ENCODE measurements at regions not wholly inside any gene's neighbourhood (a gene's known extent, or its start where the extent isn't known, plus 50 kb on each side); places are given as distances from the start of the nearest gene placed in this dataset.
"Not testable (repeated sequence)": the region's sequence is repeated elsewhere in the genome, so short reads cannot be mapped to it uniquely, and the experiment has no call there.

DNA sequence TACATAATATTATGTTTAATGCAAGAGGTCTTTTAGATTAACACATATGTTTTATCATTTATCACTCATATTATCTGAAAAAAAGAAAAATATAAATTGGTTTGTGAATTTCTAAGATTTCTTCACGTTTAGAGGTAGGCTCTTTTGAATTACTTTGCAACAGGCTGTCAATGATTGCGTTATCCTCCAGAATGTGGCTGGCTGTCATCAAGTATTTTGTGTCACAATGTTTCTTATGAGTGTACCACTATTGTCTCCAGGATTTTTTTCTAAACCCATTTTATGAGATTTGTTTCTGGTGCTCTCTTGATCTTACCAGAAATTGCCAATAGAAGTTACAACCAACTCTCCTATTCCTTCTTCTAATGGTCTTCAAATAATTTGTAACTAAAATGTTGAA, 307.9 kb downstream of the DMAC1 start:
- Mint-ChIP-seq H3K36me3 (ENCODE audit: low read depth) (no peaks in the 10 kb centered on the region), H3K4me3 (no peak overlapping the region), H3K9me3 (no peaks in the 10 kb centered on the region), H3K4me1 (peaks cover 4% of the 10 kb centered on the region), H3K27ac (no peak overlapping the region), H3K27me3 (ENCODE audit: insufficient read depth) (no peaks in the 10 kb centered on the region)
- Histone ChIP-seq H3K36me3 (ENCODE audit: control insufficient read depth, insufficient read depth, low read length) (no peaks in the 10 kb centered on the region), H3K4me3 (ENCODE audit: low read length) (no peak overlapping the region), H3K9ac (ENCODE audit: extremely low read depth, low read length, poor library complexity, severe bottlenecking) (no peak overlapping the region), H3K4me1 (ENCODE audit: control insufficient read depth, insufficient read depth, low read length) (no peaks in the 10 kb centered on the region), H3K27me3 (ENCODE audit: control insufficient read depth, insufficient read depth, low read length, poor library complexity, severe bottlenecking) (no peaks in the 10 kb centered on the region), H3K9me3 (ENCODE audit: control insufficient read depth, low read length) (no peaks in the 10 kb centered on the region), H3K27ac (ENCODE audit: low read depth, low read length) (no peak overlapping the region)
- 75 to 90% methylated on average over 2 of the region's 2 CpGs for WGBS, 2 experiments (ENCODE audit: insufficient coverage in 1 of 2, insufficient read length in 1 of 2)
- DNase-seq: no peak
- TF ChIP-seq, protein P1, sequence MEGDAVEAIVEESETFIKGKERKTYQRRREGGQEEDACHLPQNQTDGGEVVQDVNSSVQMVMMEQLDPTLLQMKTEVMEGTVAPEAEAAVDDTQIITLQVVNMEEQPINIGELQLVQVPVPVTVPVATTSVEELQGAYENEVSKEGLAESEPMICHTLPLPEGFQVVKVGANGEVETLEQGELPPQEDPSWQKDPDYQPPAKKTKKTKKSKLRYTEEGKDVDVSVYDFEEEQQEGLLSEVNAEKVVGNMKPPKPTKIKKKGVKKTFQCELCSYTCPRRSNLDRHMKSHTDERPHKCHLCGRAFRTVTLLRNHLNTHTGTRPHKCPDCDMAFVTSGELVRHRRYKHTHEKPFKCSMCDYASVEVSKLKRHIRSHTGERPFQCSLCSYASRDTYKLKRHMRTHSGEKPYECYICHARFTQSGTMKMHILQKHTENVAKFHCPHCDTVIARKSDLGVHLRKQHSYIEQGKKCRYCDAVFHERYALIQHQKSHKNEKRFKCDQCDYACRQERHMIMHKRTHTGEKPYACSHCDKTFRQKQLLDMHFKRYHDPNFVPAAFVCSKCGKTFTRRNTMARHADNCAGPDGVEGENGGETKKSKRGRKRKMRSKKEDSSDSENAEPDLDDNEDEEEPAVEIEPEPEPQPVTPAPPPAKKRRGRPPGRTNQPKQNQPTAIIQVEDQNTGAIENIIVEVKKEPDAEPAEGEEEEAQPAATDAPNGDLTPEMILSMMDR (conservative IDR thresholded peaks at IDR 0.05): no peak

DNA sequence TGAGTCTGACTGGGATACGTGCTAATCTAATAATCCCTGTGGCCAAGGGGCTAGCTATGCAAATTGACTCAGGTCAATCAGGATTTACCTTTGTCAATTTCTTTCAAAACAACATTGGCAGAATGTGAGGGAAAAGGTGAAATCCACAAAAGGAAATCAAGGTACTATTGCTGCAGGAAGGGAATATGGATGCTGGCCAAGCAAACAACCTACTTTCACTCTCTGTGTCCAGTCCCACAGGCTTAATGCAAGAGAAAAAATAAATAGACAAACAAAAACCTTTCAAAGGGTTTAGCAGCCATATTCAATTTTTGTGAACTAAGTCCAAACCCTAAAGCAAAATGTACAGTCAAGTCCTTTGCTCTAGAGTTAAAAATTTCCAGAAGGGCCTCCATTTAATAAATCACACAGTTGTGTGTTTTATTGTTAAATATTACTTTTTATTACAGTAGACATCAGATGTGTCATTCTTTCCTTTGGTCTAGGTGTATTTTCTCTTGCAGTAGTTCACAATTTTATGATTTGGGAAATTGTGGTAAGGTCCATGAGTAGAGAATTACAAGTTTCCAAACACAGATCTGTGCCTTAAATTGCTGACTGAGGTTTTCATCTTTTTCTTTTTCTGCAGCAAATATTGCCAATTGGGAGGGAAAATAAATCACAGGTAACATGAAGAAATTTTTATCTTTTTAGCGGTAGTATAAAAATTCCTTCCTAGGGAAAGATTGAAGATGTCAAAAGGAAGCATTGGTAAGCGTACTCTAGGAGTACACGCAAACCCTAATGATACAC, 309.1 kb downstream of the DMAC1 start:
- H3K4me3 Mint-ChIP-seq: no peak overlapping the region
- no peak for DNase-seq
- H3K27ac ChIP-seq (ENCODE audit: low read depth, low read length): no peak overlapping the region
- H3K4me1 ChIP-seq (ENCODE audit: control insufficient read depth, insufficient read depth, low read length): no peaks in the 10 kb centered on the region
- no peaks in the 10 kb centered on the region for H3K9me3 Mint-ChIP-seq
- WGBS, 2 experiments (ENCODE audit: insufficient coverage in 1 of 2, insufficient read length in 1 of 2): 84 to 92% methylated on average over 2 to 4 of the region's 4 CpGs
- no peak overlapping the region for H3K4me3 ChIP-seq (ENCODE audit: low read length)
- no peak overlapping the region for H3K9ac ChIP-seq (ENCODE audit: extremely low read depth, low read length, poor library complexity, severe bottlenecking)
- H3K36me3 Mint-ChIP-seq (ENCODE audit: low read depth): no peaks in the 10 kb centered on the region
- peaks cover 4% of the 10 kb centered on the region for H3K4me1 Mint-ChIP-seq
- H3K27ac Mint-ChIP-seq: no peak overlapping the region
- no peaks in the 10 kb centered on the region for H3K27me3 ChIP-seq (ENCODE audit: control insufficient read depth, insufficient read depth, low read length, poor library complexity, severe bottlenecking)
- TF ChIP-seq, protein P1 (conservative IDR thresholded peaks at IDR 0.05): no peak
- no peaks in the 10 kb centered on the region for H3K27me3 Mint-ChIP-seq (ENCODE audit: insufficient read depth)
- H3K9me3 ChIP-seq (ENCODE audit: control insufficient read depth, low read length): no peaks in the 10 kb centered on the region
- H3K36me3 ChIP-seq (ENCODE audit: control insufficient read depth, insufficient read depth, low read length): no peaks in the 10 kb centered on the region

DNA sequence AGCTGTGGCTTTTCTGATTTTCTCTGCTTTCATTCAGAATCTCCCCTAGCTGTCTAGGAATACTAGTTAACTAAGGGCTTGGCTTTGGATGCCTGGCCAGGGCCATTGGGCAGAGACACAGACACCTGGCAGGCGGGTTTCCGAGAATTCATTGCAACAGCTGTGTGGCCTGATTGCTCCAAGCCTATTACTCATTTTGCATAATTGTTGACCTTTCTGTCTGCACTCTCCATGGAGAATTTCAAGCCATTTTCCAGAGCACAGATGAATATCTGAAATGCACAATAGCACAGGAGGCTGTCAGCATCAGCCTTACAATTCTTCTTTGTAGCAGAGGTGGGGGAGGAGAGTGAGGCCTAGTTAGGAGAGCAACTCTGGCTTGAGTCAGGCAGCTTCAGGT, 310.5 kb downstream of the DMAC1 start:
- H3K4me3 ChIP-seq (ENCODE audit: low read length): no peak overlapping the region
- H3K9me3 ChIP-seq (ENCODE audit: control insufficient read depth, low read length): no peaks in the 10 kb centered on the region
- H3K27me3 ChIP-seq (ENCODE audit: control insufficient read depth, insufficient read depth, low read length, poor library complexity, severe bottlenecking): no peaks in the 10 kb centered on the region
- no peaks in the 10 kb centered on the region for H3K27me3 Mint-ChIP-seq (ENCODE audit: insufficient read depth)
- H3K36me3 Mint-ChIP-seq (ENCODE audit: low read depth): no peaks in the 10 kb centered on the region
- DNase-seq: no peak
- no peak overlapping the region for H3K4me3 Mint-ChIP-seq
- 93 to 95% methylated on average over 2 of the region's 2 CpGs for WGBS, 2 experiments (ENCODE audit: insufficient coverage in 1 of 2, insufficient read length in 1 of 2)
- TF ChIP-seq, protein P1 (conservative IDR thresholded peaks at IDR 0.05): no peak
- H3K27ac Mint-ChIP-seq: no peak overlapping the region
- H3K4me1 ChIP-seq (ENCODE audit: control insufficient read depth, insufficient read depth, low read length): no peaks in the 10 kb centered on the region
- H3K27ac ChIP-seq (ENCODE audit: low read depth, low read length): peak overlapping the region; percentile 75
- no peak overlapping the region for H3K9ac ChIP-seq (ENCODE audit: extremely low read depth, low read length, poor library complexity, severe bottlenecking)
- no peaks in the 10 kb centered on the region for H3K9me3 Mint-ChIP-seq
- no peaks in the 10 kb centered on the region for H3K36me3 ChIP-seq (ENCODE audit: control insufficient read depth, insufficient read depth, low read length)
- peaks cover 4% of the 10 kb centered on the region for H3K4me1 Mint-ChIP-seq

DNA sequence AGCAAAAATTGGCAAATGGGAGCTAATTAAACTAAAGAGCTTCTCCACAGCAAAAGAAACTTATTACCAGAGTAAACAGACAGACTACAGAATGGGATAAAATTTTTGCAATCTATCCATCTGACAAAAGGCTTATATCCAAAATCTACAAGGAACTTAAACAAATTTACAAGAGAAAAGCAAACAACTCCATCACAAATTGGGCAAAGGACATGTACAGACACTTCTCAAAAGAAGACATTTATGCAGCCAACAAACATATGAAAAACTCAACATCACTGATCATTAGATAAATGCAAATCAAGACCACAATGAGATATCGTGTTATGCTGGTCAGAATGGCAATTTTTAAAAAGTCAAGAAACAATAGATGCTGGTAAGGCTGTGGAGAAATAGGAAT, 315.6 kb downstream of the DMAC1 start:
- H3K9ac ChIP-seq (ENCODE audit: extremely low read depth, low read length, poor library complexity, severe bottlenecking); H3K36me3 Mint-ChIP-seq (ENCODE audit: low read depth); H3K36me3 ChIP-seq (ENCODE audit: control insufficient read depth, insufficient read depth, low read length); H3K9me3 Mint-ChIP-seq; DNase-seq; H3K27me3 ChIP-seq (ENCODE audit: control insufficient read depth, insufficient read depth, low read length, poor library complexity, severe bottlenecking); H3K4me3 ChIP-seq (ENCODE audit: low read length); H3K27me3 Mint-ChIP-seq (ENCODE audit: insufficient read depth); H3K4me3 Mint-ChIP-seq; H3K4me1 ChIP-seq (ENCODE audit: control insufficient read depth, insufficient read depth, low read length); H3K9me3 ChIP-seq (ENCODE audit: control insufficient read depth, low read length); H3K4me1 Mint-ChIP-seq; H3K27ac ChIP-seq (ENCODE audit: low read depth, low read length); H3K27ac Mint-ChIP-seq: not testable (repeated sequence)
- 89% methylated on average over 1 of the region's 1 CpG for WGBS, 2 experiments (ENCODE audit: insufficient coverage in 1 of 2, insufficient read length in 1 of 2)
